Activated T-cell treated with anti-CD3 and anti-CD28 coated beads, Interleukin-2, amount 50 U/mL, for 48 hours (primary cell): ENCODE measurements at regions not wholly inside any gene's neighbourhood (a gene's known extent, or its start where the extent isn't known, plus 50 kb on each side); places are given as distances from the start of the nearest gene placed in this dataset.

Experiments
- DNase-seq, 2 experiments: peaks; one replicate each; pipeline ENCODE4 v3.0.0-alpha.2; 2020

DNA sequence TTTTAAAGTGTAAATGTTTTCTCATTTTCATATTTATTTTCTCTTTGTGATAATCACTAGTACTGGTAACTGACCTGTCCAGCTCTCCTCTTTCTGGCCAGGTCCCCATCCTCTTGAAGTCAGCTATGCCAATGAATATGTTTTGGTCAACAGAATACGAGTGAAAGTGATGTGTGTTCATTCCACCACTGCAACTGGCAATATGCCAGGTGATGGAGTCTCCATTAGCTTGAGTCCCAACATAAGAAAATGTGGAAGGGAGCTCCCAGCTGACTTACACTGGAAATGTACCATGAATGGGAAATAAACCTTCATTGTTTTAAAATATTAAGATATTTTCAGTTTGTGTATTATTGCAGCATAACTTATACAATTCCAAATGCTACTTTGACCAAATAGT, 75.8 kb downstream of the CCDC34 start:
- DNase-seq = no peak

GRCh38 chr11:27285761-27286160, 77.3 kb downstream of the CCDC34 start:
- no peak for DNase-seq

- DNase-seq = no peak
Observed at GRCh38 chr11:27282806-27283205, 80.2 kb downstream of the CCDC34 start.

- DNase-seq = no peak
Observed at GRCh38 chr11:27281740-27282590, 81.0 kb downstream of the CCDC34 start.

DNA sequence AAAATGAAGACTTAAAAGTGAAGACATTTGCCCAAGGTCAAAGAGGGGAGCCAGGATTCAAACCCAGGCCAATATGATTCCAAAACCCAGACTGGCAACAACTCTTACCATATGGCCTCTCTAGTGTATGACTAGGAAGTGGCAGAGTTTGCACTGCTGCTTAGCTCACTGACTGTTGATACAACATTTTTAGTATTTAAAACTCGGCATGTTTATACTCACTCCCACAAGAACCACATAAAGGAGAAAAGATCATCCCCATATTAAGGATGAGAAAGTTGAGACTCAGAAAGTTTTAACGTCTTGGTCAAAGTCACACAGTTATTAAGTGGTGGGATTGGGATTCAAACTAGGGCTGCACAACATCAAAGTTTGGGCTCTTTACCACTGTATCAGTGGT, 81.7 kb downstream of the CCDC34 start:
- DNase-seq = no peak

- DNase-seq = no peak
Observed at GRCh38 chr11:27280140-27280539, 82.9 kb downstream of the CCDC34 start.

GRCh38 chr11:27279460-27279859, 83.6 kb downstream of the CCDC34 start:
- no peak for DNase-seq

- DNase-seq = no peak
Observed at GRCh38 chr11:27277843-27278242, 85.2 kb downstream of the CCDC34 start.

- no peak for DNase-seq
Observed at GRCh38 chr11:27276141-27276540, 86.9 kb downstream of the CCDC34 start.

DNA sequence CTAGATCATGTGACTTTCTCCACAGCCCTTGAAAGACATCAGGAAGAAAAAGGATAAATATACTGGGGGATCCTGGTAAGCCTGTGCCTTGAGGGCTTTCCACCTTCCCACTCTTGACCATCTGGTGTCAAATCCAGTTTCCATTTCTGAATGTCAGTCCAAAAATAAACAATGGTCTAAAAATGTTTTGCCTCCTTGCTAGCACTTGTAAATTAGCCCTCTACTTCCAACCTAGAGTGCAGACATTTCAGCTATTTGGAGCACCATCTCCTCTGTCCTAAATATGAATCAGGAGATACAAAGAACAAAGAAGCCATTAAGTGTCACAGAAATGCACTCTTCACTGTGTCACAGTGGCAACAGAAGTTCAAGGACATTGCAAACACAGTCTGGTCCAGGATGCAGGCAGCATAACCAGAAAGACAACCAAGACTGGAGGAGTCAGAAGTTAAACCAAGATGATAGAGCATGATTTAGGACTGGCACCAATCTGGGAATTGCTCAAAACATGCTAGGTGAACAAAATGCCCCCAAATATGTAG, 88.1 kb downstream of the CCDC34 start:
- no peak for DNase-seq

DNA sequence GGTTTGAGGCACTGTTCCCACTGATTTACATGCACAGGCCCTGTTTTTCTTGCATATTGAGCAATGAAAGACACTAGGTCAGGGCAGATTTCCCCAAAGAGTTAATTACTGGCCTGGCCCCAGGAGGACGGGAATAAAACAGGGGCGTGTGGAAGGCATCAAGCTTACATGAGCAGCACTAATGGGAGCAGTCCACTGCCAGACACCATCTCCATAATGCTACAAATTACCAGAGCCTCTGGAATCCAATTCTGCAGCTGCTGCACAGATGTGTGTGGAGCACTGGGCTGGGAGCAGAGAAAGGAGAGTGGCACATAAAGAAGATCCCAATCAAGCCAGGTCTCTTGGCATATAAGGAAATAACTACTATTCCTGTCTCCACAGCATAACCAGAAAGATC, 96.9 kb downstream of the CCDC34 start:
- DNase-seq = no peak

DNA sequence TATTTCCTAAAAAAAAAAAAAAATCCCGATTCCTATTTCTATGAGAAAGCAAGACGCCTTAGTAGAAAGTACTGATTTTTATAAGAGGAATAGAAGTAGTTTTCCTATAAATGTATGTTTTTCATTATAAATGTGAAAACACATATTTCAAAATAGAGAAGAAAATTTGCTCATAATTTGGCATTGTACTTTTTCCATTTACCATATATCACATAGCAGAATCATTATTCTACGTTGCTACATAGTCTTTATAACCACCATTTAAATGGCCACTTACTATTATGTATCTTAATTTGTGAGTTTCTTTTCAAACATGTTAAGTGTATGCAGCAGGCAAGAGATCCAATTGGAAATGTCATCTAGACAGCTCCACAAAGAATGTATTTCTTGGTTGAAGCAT, 99.0 kb downstream of the CCDC34 start:
- no peak for DNase-seq

DNA sequence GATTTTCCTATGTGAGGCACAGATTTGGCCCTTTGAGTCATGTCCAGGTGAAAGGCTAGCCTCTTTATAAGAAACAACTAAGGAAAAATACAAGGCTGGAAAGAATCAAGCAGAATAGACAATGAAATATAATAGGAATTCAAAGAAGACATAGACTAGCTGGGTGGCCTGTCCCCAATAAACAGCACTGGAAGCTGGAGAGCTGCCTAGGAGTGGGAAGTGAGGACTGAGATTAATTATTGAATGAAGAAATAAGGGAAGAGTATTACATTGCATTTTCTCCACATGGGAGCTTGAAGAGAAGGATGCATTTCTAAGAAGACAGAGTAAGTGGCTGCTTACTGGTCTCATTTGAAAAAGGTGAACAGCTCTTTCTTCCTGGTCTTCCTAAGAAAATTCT, 100.0 kb downstream of the CCDC34 start:
- DNase-seq = no peak

- no peak for DNase-seq
Observed at GRCh38 chr11:27255447-27255828, 107.6 kb downstream of the CCDC34 start.

GRCh38 chr11:27254744-27255446, 108.1 kb downstream of the CCDC34 start:
- DNase-seq = no peak

GRCh38 chr11:27253224-27253623, 109.8 kb downstream of the CCDC34 start:
- DNase-seq = no peak

DNA sequence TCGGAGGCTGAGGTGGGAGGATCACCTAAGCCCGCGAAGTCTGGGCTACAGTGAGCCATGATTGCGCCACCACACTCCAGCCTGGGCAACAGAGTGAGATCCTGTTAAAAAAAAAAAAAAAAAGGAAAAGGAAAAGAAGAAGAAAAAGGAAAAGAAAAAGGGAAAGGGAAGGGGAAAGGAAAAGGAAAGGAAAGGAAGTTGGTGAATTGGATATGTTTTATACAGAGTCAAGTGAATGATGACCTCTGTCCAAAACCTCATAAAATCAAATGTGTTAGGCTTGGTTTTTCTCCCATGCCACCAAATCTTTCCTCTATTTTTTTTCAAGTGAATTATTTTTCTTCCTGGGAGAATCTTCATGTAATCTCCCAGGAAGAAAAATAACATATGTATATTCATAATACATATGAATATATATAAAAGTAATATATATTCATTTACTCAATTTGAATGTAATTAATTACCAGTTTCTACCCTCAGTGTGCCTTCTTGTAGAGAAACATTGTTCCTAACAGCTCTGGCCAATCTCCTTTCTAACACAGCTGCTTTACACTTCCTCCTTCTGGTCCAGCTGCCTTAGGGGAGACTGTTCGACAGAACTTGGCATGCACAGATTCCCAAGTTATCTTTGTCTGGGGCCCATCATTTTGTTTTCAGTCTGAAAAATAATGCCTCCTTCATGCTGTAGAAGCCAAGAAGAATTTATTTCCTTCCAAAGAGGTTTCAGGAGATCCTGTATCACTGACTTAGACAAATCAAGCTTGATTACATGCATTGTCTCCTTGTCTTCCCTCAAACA, 111.9 kb downstream of the CCDC34 start:
- DNase-seq = no peak

DNA sequence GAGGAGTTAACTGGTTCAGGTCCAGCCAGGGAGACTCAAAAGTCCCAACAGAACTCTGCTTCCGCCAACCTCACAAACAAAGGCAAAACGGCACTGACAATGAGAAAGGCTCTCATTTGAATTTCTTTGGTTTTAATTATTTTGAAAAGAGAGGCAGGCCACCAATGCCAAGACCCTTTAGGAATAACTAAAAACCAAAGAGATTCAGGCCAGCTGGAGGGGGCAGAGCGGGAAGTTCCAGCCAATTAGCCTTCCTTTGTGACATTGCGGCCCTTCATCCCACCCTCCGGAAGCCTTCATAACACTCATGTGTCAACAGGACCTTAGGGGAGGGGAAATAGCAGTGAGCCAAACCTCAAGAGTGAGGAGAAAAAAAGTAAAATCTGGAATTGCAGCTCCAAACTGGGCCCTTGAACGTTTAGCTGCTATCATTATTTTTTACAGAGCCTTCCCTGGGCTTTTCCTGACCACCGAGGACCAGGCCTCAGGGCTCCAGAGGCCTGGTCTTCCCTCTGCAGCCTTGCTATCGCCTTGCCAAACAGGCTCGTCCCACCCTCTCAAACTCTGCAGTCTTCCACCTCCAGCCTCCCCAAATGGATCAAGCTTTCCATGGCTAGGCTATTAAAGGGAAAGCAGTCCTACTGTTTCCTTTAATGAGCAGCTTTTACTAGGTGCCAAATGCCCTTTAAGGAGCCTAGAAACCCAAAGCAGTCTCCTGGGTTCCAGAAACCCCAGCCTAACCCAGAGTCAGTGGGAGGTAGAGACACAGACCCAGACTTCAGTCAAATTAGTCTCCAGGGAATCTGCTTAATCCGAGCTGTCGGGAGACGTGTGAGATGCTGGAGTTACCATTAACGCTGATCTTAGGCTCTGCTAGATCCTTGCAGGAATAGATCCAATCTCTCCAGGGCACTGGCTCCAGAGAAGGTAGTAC, 114.2 kb downstream of the CCDC34 start:
- DNase-seq = no peak

GRCh38 chr11:27247660-27248059, 115.4 kb downstream of the CCDC34 start:
- DNase-seq = no peak

DNA sequence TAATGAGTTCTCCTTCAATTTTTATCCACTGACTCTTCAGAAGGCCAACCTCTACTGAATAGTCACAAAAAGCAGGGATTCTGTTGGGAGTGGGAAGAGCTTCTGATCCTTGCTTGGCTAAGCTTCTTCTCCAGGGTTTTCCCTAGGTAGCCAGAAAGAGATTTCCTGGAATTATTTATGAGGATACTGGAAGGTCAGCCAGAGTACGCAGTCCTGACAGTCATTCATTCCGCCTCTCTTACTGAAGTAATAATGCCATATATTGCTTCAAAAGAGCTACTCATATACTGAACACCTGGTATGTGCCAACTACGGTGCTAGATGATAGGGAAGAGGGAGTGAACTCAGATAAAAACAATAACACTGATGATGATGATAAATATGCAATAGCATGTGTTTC, 116.1 kb downstream of the CCDC34 start:
- no peak for DNase-seq

DNA sequence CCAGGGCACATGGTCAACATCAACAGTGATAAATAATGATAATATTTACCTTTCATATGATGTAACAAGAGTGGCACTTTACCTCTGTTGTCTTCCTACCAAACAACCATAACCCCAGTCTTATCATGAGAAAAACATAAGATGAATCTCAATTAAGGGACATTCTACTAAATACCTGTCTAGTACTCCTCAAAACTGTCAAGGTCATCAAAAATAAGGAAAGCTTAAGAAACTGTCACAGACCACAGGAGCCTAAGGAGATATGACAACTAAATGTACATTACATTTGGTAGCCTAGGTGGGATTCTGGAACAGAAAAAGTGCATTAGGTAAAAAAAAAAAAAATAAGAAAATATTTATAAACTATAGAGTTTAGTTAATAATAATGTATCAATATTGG, 118.1 kb downstream of the CCDC34 start:
- DNase-seq = no peak

DNA sequence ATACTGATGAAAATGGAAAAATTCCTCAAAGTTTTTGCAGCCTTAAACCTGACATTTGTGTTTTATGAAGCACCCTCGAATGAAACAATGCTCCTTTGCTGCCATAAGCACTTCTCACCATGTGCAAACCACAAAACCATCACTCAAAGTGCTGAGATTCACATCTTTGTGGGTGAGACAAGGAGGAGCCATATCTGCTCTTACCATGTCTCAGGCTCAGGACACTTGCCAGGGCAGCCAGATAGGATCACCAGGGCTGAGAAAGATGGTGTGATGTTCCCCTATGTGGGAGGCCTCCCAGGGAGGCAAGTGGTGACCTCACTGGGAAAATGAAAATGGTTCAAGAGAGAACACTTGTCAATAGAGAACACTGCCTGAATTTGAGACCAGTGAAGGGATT, 120.4 kb downstream of the CCDC34 start:
- no peak for DNase-seq
